ENCODE measurements at regions not wholly inside any gene's neighbourhood (a gene's known extent, or its start where the extent isn't known, plus 50 kb on each side); places are given as distances from the start of the nearest gene placed in this dataset.

GRCh38 chr20:60334911-60335310, 376.7 kb downstream of the CDH26 start:
- no peak for DNase-seq

DNA sequence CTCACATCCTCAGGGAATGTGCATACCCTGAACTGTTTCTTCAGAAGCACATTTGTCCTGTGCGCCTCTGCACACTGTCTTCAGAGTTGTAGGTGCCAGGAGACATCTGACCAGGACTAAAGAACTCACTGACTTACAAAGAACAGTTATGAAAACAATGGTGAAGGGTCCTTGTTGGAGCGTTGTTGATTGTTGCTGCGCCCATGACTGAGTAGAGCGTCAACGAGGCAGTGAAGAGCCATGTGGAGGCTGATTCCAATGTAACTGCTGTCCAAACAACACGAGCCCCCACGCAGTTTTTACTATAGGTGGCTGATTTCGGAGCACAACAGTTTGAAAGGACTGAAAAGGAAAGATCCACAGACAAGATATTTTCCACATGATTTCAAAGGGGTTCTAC, 380.3 kb downstream of the CDH26 start:
- no peak for DNase-seq

DNA sequence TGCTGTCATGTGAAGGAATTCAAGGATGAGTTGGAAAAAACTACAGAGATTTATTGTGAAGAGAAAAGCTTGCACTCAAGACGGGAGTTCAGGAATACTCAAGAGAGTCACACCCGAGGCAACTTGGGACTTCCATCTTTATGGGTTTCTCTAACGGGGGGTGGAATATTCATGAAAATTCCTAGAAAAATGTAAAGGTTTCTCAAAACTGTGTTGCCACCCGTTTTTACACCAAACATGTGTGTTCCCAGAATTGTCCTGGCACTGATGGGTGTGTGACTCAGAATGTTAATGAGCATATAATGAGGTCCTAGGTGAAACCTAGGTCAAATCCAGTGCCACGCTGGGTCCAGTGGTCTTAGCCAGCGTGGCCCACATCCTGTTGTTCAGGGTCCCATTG, 381.5 kb downstream of the CDH26 start:
- DNase-seq = no peak

DNA sequence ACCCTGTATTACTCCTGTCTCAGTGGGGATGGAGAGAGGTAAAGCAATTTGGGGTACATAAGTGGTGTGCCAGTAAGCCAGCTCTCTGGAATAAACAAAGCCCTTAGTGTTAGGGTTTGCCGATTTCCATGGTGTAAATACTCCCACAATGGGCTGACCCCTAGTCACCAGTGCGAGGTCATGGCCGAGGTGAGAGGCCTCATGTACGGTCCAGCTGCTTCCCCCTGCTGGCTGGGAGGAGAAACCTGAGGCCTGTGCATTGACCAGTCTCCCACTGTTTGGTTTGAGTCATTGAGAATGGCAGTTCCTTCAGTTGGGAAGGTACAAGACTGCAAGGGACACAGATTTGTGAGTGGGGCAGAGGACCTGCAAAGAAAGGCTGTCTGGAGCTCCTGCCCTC, 382.0 kb downstream of the CDH26 start:
- DNase-seq = no peak

DNA sequence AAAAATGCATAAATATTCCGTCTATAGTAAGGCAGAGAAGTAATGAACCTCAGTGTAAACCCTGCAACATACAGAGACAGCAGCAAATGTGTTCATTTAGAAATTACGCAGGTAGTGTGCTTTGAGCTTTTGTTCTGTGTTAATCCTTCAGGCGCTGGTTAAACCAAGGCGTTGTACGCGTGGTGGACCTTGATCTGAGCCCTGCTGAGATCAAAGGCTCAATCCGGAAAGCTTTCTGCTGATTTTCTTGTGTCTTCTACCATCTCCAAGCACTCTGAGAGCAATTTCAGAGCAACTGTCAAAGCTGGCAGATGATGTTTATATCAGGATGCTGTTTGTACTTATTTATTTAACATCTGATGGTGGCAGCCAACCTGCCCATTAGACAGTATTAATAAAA, 382.8 kb downstream of the CDH26 start:
- no peak for DNase-seq

- no peak for DNase-seq
Measured at GRCh38 chr20:60345106-60345505, 386.9 kb downstream of the CDH26 start.

DNA sequence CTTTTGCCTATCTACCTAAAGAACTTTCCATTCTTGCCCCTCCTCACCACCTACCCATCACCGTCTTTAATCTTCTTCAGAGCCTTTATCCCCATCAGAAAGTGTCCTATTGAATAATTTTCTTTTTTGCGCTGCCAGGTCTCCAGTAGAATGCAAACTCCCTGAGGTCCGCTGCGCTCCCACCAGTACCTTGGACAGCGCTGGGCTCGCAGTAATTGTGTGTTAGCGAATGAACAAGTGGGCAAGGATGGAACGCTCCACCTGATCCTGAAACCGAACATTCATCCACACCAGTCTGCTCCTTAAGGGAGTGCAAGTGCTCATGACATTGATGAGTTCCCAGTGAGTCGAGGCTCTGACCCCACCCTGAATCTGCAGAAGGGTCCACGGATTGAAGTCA, 391.2 kb downstream of the CDH26 start:
- DNase-seq = no peak

DNA sequence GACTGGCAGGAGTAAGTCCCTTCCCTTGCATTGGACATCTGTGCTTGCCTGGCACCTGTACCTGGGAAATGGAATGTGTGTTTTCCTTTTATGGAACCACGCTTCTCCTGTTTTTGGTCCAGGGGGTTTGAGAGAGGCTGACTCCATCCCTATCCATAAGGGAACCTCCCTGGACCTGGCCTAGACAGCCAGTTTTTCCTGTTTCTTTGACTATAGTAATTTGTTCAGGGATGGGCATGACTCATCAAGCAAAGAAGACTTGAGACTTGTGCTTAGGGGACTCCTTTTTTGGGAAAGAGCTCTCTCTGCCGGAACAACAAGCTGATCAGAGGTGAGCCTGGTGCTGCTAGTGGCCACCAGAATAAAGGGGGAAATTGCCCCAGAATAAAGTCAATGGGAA, 393.8 kb downstream of the CDH26 start:
- DNase-seq = no peak

DNA sequence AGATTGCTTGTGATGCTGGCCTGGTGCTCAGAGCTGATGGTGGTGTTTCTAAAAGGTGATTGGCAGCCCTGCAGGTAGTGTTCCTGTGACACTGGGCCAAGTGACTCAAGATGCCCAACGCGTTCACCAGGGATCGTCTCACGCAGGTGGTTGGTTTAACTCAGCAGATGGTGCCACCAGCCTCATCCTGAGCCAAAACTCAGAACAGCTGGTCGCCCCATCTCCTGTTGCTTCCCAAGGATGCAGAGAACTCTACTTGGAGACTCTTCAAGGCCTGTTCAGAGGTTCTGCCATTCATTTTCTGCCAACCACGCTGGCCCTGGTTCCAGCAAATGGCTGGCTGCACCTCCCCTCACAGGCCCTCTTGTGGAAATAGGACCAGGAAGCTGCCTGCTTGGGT, 394.4 kb downstream of the CDH26 start:
- no peak for DNase-seq

GRCh38 chr20:60354024-60354580, 395.9 kb downstream of the CDH26 start:
- no peak for DNase-seq

GRCh38 chr20:60358101-60358500, 399.9 kb downstream of the CDH26 start:
- DNase-seq = no peak

DNA sequence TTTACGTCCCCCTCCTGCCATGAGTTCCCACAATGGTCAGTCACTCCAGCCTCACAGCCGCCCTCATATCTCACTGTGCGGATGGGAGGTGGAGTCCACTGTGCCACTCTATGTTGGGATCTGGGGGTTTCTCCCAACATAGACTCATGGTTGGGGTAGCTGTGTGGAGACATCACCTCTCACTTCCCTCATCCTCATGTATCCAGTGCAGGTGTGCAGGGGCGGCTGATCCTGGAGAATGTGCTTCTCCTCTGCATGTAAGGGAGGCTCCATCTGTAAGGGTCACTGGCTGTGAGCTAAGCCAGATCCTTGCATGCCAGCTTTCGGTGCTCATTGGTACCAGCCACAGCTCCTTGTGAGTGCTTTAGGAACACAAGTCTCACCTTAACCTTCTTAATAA, 400.8 kb downstream of the CDH26 start:
- no peak for DNase-seq

DNA sequence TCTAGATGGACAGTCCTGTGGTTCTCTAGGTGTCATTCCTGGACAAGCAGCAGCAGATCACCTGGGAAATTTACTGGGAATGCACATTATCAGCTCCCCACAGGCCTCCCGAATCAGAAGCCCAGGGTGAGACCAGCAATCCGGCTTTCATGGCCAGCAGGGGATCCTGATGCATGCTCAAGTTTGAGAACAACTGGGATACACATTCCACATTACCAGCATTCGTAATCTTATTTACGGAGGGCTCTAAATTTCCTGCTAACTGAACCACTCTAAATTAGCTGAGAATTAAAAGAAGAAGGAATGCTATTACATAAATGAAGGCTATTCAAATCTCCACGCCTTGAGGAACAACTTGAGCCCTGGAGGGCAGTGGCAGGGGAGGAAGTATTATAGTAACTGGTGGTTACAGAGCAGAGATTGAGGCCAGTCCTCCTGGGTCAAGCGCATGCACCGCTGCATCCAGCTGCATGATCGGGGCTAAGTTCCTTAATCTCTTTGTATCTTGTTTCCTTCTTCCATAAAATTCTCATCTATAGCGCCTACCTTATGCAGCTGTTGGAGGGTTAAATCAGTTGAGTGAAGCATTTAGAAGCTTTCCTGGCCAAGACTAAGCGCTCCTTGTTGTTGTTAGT, 403.7 kb downstream of the CDH26 start:
- no peak for DNase-seq

GRCh38 chr20:60362531-60362930, 404.3 kb downstream of the CDH26 start:
- no peak for DNase-seq

- DNase-seq = no peak
Measured at GRCh38 chr20:60363698-60364097, 405.5 kb downstream of the CDH26 start.

DNA sequence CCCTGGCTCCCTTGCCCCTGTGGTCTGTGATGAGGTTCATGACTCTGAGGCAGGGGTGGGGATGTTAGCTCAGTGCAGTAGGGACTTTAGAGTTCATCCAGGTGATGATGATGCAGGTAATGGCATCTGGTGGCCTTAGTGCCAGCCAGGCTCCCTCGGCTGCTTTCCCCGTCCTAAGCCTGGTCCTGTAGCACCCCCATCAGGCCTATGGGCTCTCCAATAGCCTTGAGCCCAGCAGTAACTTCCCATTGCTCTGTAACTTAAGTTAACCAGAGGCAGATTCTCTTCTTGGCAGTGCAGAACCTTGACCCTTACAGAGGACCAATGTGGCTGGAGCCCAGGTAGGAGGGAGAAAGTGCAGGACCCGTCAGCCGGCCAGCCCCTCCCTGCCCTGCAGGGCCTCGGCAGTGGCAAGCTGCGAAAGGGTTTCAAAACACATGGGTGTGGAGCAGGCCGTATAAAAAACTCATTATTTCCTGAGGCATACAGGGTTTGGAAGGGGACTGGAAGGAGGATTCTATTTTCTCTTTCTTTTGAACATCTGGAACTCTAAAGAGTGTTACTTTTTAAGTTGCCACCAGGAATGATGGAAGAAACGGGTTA, 406.9 kb downstream of the CDH26 start:
- peak; percentile 20 for DNase-seq

DNA sequence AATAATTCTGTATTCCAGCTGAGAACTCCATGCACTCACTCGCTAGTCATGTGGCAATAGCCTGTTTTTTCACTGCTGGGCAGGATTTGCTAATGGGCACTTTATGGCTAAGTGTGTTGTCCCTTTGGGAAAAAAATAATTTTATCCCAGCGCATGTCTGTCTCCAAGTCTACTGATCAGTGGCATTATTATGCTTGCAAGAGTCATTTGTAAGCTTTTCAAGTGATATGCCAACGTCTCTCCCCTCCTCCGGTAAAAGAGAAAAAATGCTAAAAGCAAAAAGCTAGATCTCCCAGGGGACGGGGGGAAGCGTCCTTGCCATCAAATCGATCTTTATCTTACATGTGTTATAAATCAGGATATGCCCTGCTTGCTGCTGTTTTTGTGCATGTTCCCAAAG, 407.7 kb downstream of the CDH26 start:
- DNase-seq = no peak

DNA sequence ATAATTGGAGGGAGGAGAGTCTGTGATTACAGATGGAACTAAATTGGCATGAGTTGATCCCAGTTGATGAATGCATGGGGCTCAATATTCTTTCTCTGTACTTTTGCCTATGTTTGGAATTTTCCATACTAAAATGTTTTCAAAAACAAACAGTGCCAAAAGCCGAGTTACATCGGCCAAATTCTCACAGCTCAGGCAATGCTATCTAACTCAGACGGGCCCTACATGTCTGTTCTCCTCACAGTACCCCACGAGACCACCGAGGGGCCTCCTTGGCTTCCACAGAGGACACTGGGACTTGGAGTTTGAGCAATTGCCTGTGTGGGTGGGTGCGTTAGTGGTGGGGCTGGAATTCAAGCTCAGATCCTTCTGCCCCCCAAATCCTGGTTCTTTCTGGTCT, 413.2 kb downstream of the CDH26 start:
- no peak for DNase-seq

DNA sequence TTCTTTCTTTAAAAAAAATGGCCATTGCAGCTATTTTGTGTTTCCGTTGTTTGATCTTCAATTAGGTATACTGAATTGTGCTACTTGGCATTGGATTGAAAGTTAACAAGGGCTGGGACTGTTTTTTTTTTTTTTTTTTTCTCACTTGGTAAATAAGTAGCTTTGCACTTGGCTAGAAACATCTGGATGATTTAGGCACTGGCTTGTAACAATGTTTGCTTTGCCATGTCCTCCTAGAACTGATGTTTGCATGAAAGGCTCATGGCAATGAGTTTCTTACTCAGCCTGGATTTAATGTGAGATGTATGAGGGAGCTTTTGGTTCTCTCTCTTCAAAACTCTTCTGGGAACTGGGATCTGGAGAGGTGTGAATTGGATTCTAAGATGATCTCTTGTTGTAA, 414.1 kb downstream of the CDH26 start:
- no peak for DNase-seq

- no peak for DNase-seq
Measured at GRCh38 chr20:60372822-60373221, 414.6 kb downstream of the CDH26 start.

DNA sequence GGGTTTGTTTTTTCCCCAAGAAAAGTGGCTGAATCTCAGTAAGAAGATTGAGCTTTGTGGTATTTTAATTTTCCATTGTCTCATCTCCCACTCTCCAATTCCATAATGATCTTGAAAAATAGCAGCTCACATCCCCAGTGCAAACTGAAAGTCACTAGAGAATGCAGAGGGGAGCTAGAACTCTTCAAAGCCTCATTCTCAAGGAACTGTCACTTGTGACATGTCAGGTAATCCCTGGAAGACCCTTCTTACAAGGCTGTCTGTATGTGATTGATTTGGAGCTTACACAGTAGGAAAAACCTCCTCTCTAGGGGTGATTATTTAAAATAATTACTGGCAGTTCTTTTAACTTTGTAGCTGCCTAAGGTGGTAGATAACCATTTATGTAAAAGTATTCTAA, 420.4 kb downstream of the CDH26 start:
- DNase-seq = no peak

DNA sequence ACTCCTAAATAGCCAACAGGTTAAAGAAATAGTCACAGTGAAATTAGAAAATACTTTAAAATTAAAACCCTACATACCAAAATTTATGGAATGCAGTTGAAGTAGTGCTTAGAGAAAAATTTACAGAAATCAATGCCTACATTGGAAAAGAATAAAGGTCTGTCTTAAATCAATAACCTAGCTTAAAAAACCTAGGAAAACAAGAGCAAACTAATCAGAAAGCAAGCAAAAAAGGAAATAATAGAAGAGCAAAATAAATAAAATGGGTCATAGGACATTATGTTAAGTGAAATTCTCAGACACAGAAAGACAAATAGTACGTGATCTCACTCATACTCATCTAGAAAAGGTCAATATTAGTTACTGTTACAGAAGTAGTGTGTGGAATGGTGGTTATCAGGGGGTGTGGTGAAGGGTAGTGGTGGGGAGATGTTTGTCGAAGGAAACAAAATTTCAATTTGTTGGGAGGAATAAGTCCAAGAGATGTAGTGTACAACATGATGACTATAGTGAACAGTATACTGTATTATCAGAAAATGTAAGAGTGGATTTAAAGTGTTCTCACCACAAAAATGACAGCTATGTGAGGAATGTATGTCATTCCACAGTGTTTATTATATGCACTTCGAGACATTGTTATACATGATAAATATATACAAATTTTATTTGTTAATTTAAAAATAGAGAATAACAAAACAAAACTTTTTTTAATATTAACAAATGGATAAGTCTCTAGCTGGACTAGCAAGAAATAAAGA, 423.6 kb downstream of the CDH26 start:
- no peak for DNase-seq

DNA sequence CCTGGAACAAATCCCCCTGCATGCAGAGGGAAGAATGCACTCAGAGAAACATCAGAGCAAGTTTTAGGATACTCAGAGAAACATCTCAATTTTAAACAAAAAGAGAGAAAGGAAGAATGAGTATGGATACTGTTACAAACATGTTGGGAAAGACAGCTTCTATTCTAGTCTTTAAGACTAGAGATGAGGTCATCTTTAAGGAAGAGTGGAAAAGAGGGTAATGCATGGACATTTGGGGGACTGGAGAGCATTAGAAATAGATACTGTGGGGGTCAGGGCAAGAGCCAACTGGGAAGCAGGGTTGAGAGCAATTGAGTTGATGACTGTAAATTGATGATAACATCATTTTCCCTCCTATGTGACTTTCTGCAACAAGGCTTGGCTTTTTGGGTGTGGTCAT, 431.2 kb downstream of the CDH26 start:
- DNase-seq = no peak

- DNase-seq = no peak
Measured at GRCh38 chr20:60389882-60390281, 431.7 kb downstream of the CDH26 start.

Data from NCI-H82 (cell line).